IPS-20b (cell line): ENCODE measurements at regions not wholly inside any gene's neighbourhood (a gene's known extent, or its start where the extent isn't known, plus 50 kb on each side); places are given as distances from the start of the nearest gene placed in this dataset.
"Not testable (repeated sequence)": the region's sequence is repeated elsewhere in the genome, so short reads cannot be mapped to it uniquely, and the experiment has no call there.

ENCODE experiments used
- H3K27ac ChIP-seq: one replicate; pipeline ENCODE4 v1.5.1; 2013; ENCODE audit warnings: low read length
- H3K27me3 ChIP-seq: 2 replicates; pipeline ENCODE4 v1.6.1; 2013; ENCODE audit warnings: mild to moderate bottlenecking, low read length, inconsistent platforms; ENCODE audit not compliant: insufficient read depth
- H3K36me3 ChIP-seq: 2 replicates; pipeline ENCODE4 v1.6.1; 2013; ENCODE audit warnings: low read depth, mild to moderate bottlenecking, inconsistent platforms, low read length, moderate library complexity; ENCODE audit not compliant: insufficient read depth
- H3K4me1 ChIP-seq: 2 replicates; pipeline ENCODE4 v1.6.1; 2013; ENCODE audit warnings: mild to moderate bottlenecking, control low read depth, inconsistent platforms, low read length, moderate library complexity; ENCODE audit not compliant: insufficient read depth
- H3K4me3 ChIP-seq: 2 replicates; pipeline ENCODE4 v1.5.1; 2013; ENCODE audit warnings: mild to moderate bottlenecking, low read length, inconsistent platforms
- H3K9ac ChIP-seq: 2 replicates; pipeline ENCODE4 v1.6.1; 2013; ENCODE audit warnings: low read depth, mild to moderate bottlenecking, inconsistent platforms, low read length, moderate library complexity
- H3K9me3 ChIP-seq: 2 replicates; pipeline ENCODE4 v1.6.1; 2013; ENCODE audit warnings: mild to moderate bottlenecking, low read depth, low read length, inconsistent platforms; ENCODE audit not compliant: insufficient read depth

DNA sequence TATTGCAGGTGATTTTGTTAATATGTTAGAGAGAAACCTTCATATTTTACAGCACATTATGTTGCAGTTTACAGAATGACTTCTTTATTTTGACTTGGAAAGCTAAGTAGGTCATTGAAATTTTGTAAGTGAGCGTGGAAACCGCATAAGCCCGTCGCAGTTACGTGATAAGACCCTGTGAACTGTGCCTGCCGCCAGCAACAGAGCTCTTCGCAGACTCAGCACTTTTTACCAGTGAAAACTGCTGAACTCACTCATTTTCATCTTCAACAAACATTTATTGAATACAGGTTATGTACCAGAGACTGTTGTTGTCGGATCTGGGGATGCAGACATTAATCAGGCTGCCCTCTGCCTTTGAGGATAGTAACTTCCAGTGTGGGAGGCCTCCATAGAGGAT, 355.7 kb downstream of the HS3ST1 start:
- Histone ChIP-seq H3K4me1 (peaks cover 12% of the 10 kb centered on the region), H3K27me3 (no peaks in the 10 kb centered on the region), H3K9ac (no peak overlapping the region), H3K9me3 (no peaks in the 10 kb centered on the region), H3K4me3 (no peak overlapping the region), H3K36me3 (no peaks in the 10 kb centered on the region), H3K27ac (no peak overlapping the region)

DNA sequence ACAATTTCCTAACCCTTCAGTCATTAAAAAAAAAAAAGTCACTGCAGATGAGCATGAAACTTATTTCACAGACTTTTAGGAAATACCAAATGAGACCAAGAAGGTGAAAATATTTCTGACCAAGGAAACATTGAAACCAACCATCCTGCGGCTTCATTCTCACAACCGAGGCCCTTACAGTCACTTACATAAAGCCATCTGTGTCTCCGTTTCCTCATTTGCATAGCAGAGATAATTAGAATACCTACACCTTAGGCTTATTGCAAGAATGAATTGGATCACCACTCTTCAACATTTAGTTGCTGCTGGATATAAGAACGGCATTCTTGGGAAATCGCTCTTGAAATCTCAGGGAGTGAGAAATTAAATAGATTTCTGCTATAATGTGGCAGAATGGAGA, 356.2 kb downstream of the HS3ST1 start:
- Histone ChIP-seq H3K27me3 (no peaks in the 10 kb centered on the region), H3K9ac (no peak overlapping the region), H3K4me1 (peaks cover 12% of the 10 kb centered on the region), H3K4me3 (no peak overlapping the region), H3K27ac (no peak overlapping the region), H3K36me3 (no peaks in the 10 kb centered on the region), H3K9me3 (no peaks in the 10 kb centered on the region)

DNA sequence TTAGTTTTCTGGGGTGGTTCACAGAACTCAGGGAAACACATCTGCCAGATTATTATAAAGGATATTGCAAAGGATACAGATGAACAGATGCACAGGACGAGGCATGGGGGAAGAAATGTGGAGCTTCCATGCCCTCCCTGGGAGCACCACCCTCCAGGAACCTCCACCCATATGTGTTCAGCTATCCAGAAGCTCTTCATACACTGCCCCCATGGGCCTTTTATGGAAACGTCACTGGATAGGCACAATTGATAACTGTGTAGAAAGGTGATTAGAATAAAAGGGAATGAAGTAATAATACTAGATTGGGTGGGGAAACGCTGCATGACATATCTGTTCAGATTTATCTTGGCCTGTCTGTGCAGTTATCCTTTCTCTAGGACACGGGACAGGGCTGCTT, 357.9 kb downstream of the HS3ST1 start:
- no peaks in the 10 kb centered on the region for H3K9me3 ChIP-seq
- H3K4me3 ChIP-seq: no peak overlapping the region
- H3K27me3 ChIP-seq: no peaks in the 10 kb centered on the region
- no peak overlapping the region for H3K27ac ChIP-seq
- no peak overlapping the region for H3K9ac ChIP-seq
- peaks cover 17% of the 10 kb centered on the region for H3K4me1 ChIP-seq
- H3K36me3 ChIP-seq: no peaks in the 10 kb centered on the region

GRCh38 chr4:11069581-11070211, 359.0 kb downstream of the HS3ST1 start:
- Histone ChIP-seq H3K4me1 (peaks cover 17% of the 10 kb centered on the region), H3K27me3 (no peaks in the 10 kb centered on the region), H3K27ac (no peak overlapping the region), H3K36me3 (no peaks in the 10 kb centered on the region), H3K9me3 (no peaks in the 10 kb centered on the region), H3K4me3 (no peak overlapping the region), H3K9ac (no peak overlapping the region)

DNA sequence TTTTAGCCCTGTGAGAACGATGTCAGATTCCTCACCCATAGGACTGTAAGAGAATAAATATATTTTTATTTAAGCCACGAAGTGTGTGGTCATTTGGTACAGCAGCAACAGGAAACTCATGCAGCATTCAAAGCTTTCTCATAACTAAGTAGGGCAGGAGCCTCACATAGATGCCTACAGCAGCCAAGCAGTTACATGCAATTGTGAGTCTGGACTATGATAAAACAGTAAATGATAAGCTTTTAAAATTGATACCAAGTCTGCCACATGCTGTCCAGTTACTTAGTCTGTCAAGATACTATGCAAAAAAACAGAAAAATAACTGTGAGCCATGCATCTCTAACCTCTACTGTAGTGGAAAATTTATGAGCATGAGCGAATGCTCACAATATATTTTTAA, 359.6 kb downstream of the HS3ST1 start:
- H3K27ac ChIP-seq: no peak overlapping the region
- H3K4me3 ChIP-seq: no peak overlapping the region
- peaks cover 17% of the 10 kb centered on the region for H3K4me1 ChIP-seq
- no peaks in the 10 kb centered on the region for H3K36me3 ChIP-seq
- H3K9ac ChIP-seq: no peak overlapping the region
- H3K27me3 ChIP-seq: no peaks in the 10 kb centered on the region
- no peaks in the 10 kb centered on the region for H3K9me3 ChIP-seq

- H3K36me3 ChIP-seq, H3K9me3 ChIP-seq, H3K4me1 ChIP-seq, H3K27me3 ChIP-seq, H3K27ac ChIP-seq: not testable (repeated sequence)
- Histone ChIP-seq H3K9ac (peak overlapping the region; percentile 56; the same call in 1 of the 2 replicates), H3K4me3 (peak overlapping the region; percentile 63)
Observed at GRCh38 chr4:11066584-11066983, 362.1 kb downstream of the HS3ST1 start.

- H3K4me3 ChIP-seq, H3K4me1 ChIP-seq, H3K9ac ChIP-seq, H3K27me3 ChIP-seq, H3K9me3 ChIP-seq, H3K36me3 ChIP-seq, H3K27ac ChIP-seq: not testable (repeated sequence)
Observed at GRCh38 chr4:11060637-11061036, 368.1 kb downstream of the HS3ST1 start.

- not testable (repeated sequence) for H3K9ac ChIP-seq, H3K27me3 ChIP-seq
Observed at GRCh38 chr4:11054937-11055336, 370.4 kb upstream of the CLNK start.

GRCh38 chr4:11053601-11054220, 369.1 kb upstream of the CLNK start:
- Histone ChIP-seq H3K9me3 (no peaks in the 10 kb centered on the region), H3K27me3 (no peaks in the 10 kb centered on the region), H3K9ac (no peak overlapping the region), H3K27ac (no peak overlapping the region), H3K36me3 (no peaks in the 10 kb centered on the region), H3K4me1 (no peaks in the 10 kb centered on the region), H3K4me3 (no peak overlapping the region)

More at GRCh38 chr4:11054937-11055336, 370.4 kb upstream of the CLNK start:
- H3K4me1 ChIP-seq, H3K4me3 ChIP-seq, H3K27ac ChIP-seq, H3K36me3 ChIP-seq, H3K9me3 ChIP-seq: not testable (repeated sequence)

- Histone ChIP-seq H3K27me3 (no peaks in the 10 kb centered on the region), H3K9me3 (no peaks in the 10 kb centered on the region), H3K4me3 (no peak overlapping the region), H3K9ac (no peak overlapping the region), H3K4me1 (no peaks in the 10 kb centered on the region), H3K36me3 (no peaks in the 10 kb centered on the region), H3K27ac (no peak overlapping the region)
Observed at GRCh38 chr4:11051181-11051580, 366.6 kb upstream of the CLNK start.

- H3K9ac ChIP-seq: no peak overlapping the region
- H3K27me3 ChIP-seq: no peaks in the 10 kb centered on the region
- no peaks in the 10 kb centered on the region for H3K9me3 ChIP-seq
- no peaks in the 10 kb centered on the region for H3K36me3 ChIP-seq
- no peaks in the 10 kb centered on the region for H3K4me1 ChIP-seq
- no peak overlapping the region for H3K4me3 ChIP-seq
- H3K27ac ChIP-seq: no peak overlapping the region
Observed at GRCh38 chr4:11050766-11051165, 366.2 kb upstream of the CLNK start.

DNA sequence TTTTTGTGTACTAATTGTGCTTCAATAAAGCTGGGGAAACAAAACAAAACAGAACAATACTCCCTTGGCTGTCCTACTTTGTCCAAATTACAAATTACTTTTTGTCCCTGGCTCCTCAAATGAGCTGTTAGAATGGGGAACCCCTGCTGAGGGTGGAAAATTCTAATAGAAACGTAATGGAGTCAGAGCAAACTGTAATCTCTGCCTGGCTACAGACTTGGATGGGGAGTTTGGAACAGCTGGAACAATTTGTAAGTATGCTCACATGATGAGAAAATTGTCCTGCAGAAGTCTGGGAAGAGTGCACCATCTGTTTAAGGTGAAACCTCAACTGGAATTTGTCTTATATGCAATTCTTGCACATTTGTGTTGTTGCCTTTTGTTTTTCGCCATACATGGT, 364.4 kb upstream of the CLNK start:
- Histone ChIP-seq H3K27ac (no peak overlapping the region), H3K36me3 (no peaks in the 10 kb centered on the region), H3K4me1 (no peaks in the 10 kb centered on the region), H3K9me3 (no peaks in the 10 kb centered on the region), H3K4me3 (no peak overlapping the region), H3K27me3 (no peaks in the 10 kb centered on the region), H3K9ac (no peak overlapping the region)
